GM23248 (cell line): ENCODE measurements at regions not wholly inside any gene's neighbourhood (a gene's known extent, or its start where the extent isn't known, plus 50 kb on each side); places are given as distances from the start of the nearest gene placed in this dataset.

Experiments used
- EZH2 ChIP-seq: fragments of 200-600 bp; sonication (generic); IDR thresholded peaks from 2 replicates; pipeline ENCODE4 v1.6.1; 2018; ENCODE audit warnings: antibody characterized with exemption, mild to moderate bottlenecking; ENCODE audit not compliant: insufficient read depth, poor library complexity, severe bottlenecking
- EZH2phosphoT487 ChIP-seq: fragments of 200-600 bp; sonication (generic); IDR thresholded peaks from 2 replicates; pipeline ENCODE4 v1.6.1; 2018; ENCODE audit warnings: antibody characterized with exemption, moderate library complexity, mild to moderate bottlenecking, low read depth; ENCODE audit not compliant: insufficient read depth

DNA sequence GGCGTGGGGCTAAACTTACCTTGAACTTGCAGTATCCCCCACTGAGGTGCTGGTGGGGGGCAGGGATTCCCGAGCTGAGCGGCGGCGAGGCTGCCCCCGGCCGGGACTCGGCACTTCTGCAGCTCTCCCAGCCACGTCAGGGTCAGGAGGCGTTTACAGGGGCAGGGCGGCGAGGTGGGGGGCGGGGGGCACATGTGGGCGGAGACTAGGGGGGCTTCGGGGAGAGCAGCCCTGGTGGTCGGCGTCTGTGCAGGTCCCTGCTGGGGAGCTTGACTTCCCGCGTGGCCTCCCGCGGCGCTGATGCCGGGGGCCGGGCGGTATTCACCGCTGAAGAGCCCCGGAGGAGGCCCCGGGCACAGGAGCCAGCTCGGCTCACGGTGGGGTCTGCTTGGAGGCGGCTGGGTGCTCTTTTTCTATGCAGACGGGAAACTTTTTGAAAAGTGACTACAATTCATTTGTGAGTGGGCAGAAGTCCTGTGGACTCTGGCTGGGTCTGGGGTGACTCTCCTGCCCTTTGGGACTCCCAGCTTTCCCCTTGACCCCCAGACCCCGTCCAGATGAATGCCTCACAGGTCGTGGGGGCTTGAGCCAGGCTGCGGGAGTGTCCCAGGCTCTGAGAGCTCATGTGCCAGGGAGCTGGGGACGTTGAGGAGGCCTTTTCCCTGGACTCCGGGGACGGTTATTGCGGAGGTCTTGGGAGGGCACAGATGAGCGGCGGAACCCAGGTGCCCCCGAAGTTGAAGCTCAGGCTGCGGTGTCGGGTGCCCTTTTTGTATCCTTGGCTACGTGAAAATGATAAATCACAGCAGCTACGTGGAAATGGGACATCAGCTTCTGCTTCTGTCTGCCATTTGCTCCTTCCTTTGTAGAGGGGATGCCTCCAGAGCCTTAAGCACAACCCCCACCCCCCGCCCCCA lies 75.9 kb upstream of the GATA5 start:
- TF ChIP-seq EZH2phosphoT487: peak; percentile 45; the same call in 1 of the 2 replicates
- peak; percentile 34 for TF ChIP-seq EZH2
